HCT116 (cell line): ENCODE measurements at regions not wholly inside any gene's neighbourhood (a gene's known extent, or its start where the extent isn't known, plus 50 kb on each side); places are given as distances from the start of the nearest gene placed in this dataset.

Source experiments
- ATF3 ChIP-seq: IDR thresholded peaks from 2 replicates; pipeline ENCODE4 v1.6.1; 2012
- CTCF ChIP-seq, 3 experiments: fragments of 200-600 bp in 1 of 3; sonication (generic) in 1 of 3; IDR thresholded peaks in 2 of 3; conservative IDR thresholded peaks in 1 of 3; 2 replicates each; pipeline ENCODE4 v1.5.1; 2012 to 2017; ENCODE audit warnings: low read depth in 2 of 3, low read length in 2 of 3, antibody characterized with exemption in 1 of 3, borderline replicate concordance in 1 of 3, control low read depth in 1 of 3, mild to moderate bottlenecking in 1 of 3, mixed read lengths in 1 of 3, mixed run types in 1 of 3, moderate library complexity in 1 of 3; ENCODE audit not compliant: insufficient read depth in 1 of 3
- EZH2 ChIP-seq: fragments of 200-600 bp; sonication (generic); IDR thresholded peaks from 2 replicates; pipeline ENCODE4 v1.6.1; 2017; ENCODE audit warnings: antibody characterized with exemption, mixed run types
- MAX ChIP-seq: IDR thresholded peaks from 2 replicates; pipeline ENCODE4 v1.6.1; 2012
- POLR2A ChIP-seq: IDR thresholded peaks from 2 replicates; pipeline ENCODE4 v1.7.0; 2011; ENCODE audit warnings: borderline replicate concordance; ENCODE audit not compliant: insufficient read depth, insufficient read length; ENCODE audit errors: extremely low read depth

GRCh38 chr20:59105581-59105980 lies 58.0 kb upstream of the ZNF831 start:
- no peak for TF ChIP-seq CTCF (IDR thresholded peaks at IDR 0.05 in 2 of 3, conservative IDR thresholded peaks at IDR 0.05 in 1 of 3; ENCODE audit: borderline replicate concordance in 1 of 3, insufficient read depth in 1 of 3, low read depth in 2 of 3, low read length in 2 of 3)
- TF ChIP-seq MAX: no peak
- TF ChIP-seq EZH2: no peak
- no peak for TF ChIP-seq ATF3
- no peak for TF ChIP-seq POLR2A
